ENCODE measurements at regions not wholly inside any gene's neighbourhood (a gene's known extent, or its start where the extent isn't known, plus 50 kb on each side); places are given as distances from the start of the nearest gene placed in this dataset.

GRCh38 chr2:153661801-153662200 is 183.2 kb upstream of the RPRM start:
- TF ChIP-seq POLR2A (IDR thresholded peaks at IDR 0.05; ENCODE audit: control extremely low read depth in 1 of 2, low read depth in 2 of 2, low read length in 2 of 2) (no peak), YY1 (IDR thresholded peaks at IDR 0.05; ENCODE audit: low read depth, low read length) (no peak), ZNF274 (IDR thresholded peaks at IDR 0.05; ENCODE audit: borderline replicate concordance, extremely low read depth, low read length) (no peak), TEAD4 (IDR thresholded peaks at IDR 0.05; ENCODE audit: low read depth, low read length) (no peak), BCL11A (IDR thresholded peaks at IDR 0.05; ENCODE audit: low read depth in 2 of 2, low read length in 2 of 2) (no peak), EZH2 (IDR thresholded peaks at IDR 0.05; ENCODE audit: low read depth, low read length, severe bottlenecking) (no peak), CTCF (IDR thresholded peaks at IDR 0.05; ENCODE audit: control extremely low read depth in 1 of 3, insufficient read depth in 1 of 3, low read depth in 1 of 3, low read length in 3 of 3) (no peak), JUND (IDR thresholded peaks at IDR 0.05; ENCODE audit: low read length) (no peak), TBP (IDR thresholded peaks at IDR 0.05; ENCODE audit: low read depth, low read length) (no peak)
